ENCODE measurements at regions not wholly inside any gene's neighbourhood (a gene's known extent, or its start where the extent isn't known, plus 50 kb on each side); places are given as distances from the start of the nearest gene placed in this dataset.

DNA sequence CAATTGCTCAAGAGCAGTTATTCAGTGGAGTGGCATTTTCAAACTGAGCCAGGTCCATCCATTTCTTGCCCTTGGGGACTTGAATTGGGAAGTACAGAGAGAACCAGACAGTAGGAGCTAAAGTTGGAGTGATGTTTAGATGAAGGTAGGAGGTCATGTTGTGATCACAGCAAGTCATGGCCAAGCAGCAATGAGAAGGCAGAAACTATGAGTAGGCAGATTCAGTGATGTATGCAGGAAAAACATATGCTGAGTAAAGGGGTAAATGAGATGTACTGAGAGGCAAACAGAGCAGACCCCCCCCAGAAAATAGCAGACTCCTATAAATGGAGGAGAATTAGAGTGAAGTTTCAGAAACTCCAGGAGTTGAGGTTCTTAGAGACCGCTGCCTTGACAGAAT is 95.8 kb downstream of the PERP start:
- no peak for DNase-seq

DNA sequence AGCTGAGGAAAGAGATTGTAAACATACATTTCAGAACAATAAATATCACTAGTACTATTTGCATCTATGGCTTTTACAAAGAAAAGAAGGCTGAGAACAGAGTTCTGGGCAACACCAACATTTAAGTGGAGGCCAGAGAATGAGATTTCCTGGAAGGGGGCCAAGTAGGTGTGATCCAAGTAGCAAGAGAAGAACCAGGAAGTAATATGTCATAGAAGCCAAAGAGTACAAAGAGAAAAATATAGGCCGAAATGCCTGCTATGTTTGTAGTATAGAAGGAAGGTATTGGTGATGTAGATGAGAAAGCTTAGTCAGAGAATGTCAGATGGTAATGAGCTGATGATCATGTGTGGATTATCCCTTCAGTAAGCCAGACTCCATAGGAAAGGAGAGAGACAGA is 94.5 kb downstream of the PERP start:
- no peak for DNase-seq

DNA sequence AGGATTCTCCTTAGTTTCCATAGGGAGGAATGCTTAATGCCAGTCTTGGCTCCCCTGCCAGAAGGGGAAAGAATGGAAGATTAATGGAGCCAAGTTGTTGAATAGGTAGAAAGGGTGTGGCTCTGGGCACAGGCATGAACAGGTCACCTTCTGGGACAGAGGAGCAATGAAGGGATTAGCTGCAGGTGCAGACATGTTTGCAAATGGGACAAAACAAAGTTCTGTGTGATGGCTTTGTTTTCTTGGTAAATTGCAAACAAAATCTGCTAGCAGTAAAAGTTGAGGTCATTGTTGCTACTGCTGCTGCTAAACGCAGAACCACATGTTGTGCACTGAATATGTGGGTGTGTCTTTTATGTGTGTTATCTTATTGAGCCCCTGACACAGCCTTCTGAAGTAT is 93.3 kb downstream of the PERP start:
- no peak for DNase-seq

DNA sequence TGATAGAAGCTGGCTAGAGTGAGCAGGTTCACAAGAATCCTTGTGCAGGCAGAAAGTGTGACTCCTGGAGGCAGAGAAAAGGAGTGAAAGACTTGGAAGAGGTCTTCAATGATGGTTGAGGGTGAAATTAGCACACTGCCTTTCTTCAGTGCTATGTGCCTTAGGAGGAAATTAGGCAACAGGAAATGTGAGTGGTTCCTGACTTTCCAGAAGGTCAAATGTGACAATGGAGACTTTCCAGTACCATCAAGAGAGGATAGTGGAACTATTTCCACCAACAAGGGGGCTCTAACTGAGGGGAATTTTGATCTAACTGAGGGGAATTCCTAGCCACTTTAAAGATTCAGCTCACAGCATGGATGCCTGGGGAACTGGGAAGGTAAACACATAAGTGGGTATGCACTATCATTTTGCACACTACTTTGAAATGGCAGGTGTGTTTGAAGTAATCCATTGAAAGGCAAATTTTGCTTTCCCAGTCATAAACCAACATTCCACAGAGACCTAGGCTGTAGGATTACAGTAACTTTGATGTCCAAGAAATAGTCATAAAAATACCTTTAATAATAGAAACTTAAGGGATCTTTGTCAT is 90.0 kb downstream of the PERP start:
- DNase-seq: no peak

DNA sequence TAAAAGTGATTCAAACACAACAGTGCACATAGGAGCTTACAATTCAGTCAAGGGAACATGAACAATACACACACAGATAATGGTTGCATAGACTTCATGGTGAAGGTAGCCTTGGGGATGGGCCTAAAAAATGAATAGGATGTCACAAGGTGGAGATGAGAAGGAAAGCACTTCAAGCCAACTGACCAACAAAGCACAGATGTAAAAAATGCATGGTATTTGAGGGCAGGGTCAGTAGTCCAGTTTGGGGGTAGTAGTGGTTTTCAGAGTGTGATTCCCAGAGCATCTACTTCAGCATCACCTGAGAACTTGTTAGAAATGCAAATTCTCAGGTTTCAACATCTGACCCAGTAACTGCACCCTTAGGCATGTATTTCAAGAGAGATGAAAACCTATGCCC is 88.9 kb downstream of the PERP start:
- no peak for DNase-seq

DNA sequence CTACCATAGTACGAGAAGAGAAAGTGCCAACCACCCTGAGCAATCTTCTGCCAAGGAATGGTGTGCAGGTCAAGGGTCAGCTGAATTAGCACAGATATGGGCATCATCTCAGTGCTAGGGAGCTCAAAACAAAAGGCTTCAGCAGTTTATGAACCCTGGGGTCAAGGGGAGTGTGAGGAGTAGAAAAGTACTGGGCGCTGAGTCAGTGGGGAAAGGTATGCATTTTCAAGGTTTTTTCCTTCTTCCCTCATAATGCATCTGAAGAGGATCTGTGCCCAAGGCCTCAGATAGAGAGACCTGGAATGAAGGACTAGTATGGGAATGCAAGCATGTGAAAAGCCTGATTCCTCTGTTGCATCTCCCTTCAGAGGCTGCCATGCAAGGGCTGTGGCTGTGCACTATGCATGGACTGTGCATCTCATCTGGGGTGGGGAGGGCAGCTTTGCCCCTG is 81.7 kb downstream of the PERP start:
- no peak for DNase-seq

DNA sequence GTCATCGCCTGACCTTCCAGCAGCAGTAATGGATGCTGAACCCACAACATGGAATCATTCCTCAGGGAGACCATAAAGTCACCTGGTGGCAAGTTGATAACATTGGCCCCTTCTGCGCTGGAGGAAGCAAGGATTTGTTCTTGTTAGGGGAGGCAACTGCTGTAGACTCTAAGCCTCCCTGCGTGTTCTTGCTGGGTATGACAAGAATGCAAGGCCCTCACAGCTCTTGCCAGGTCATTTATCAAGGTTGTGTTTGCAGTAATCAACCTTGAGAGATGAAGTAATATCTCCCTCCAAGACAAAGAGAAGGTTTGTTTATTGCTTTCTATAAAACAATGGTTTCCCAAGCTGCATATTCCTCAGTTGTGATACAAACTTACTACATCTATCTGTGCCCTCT is 80.9 kb downstream of the PERP start:
- DNase-seq: no peak

DNA sequence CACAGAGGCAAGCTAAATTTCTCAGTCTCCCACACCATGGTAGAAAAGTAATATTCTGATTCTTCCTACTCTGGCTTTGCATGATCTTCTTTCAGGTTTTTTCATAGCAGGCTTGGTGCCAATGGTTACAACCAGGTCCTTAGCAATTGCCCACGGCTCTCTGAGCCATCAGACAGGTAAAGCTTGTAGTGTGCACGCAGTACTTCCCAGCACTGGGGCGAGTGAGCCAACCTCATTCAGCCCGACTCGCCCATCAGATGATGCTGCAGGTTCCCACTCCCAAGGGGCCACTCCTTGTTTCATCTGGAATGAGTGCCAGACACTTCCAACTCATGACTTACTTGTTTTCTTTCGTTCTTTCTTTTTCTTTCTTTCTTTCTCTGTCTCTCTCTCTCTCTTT is 78.3 kb downstream of the PERP start:
- DNase-seq: no peak

DNA sequence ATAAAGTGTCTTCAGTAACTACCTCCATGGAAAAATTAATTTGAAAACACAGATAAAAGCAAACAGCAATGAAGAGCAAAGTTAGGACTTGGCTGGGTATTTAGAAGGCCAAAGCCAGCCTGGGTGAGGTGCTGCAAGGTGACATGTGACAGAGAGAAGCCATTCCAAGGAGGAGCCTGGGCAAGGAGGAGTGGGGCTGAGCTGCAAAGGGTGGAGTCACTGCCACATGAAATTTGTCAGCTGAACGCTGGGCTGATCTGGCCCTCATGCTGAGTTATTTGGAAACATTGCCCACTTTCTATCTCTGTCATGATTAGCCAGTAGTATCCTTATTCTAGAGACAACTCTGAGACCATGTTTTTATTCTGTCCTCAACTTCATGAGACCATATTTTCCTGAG is 76.3 kb downstream of the PERP start:
- no peak for DNase-seq

DNA sequence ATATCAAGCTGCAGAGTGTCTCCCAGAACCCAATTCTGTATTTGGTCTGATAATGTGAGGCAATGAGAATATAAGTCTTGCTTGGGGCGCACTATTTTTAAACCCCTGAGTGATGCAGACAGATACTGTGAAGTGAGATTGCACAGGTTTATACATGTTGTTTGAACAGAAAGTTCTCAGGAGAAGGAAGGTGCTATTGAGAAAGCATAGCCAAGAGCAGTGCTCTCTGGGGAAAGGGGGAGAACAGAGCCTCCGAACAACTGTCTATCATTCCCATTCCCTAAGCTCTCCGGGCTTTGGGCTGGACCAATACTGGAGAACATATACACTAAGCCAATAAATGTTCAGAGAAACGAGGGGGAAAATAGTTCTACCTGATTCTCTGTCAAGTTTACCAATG is 75.8 kb downstream of the PERP start:
- no peak for DNase-seq

DNA sequence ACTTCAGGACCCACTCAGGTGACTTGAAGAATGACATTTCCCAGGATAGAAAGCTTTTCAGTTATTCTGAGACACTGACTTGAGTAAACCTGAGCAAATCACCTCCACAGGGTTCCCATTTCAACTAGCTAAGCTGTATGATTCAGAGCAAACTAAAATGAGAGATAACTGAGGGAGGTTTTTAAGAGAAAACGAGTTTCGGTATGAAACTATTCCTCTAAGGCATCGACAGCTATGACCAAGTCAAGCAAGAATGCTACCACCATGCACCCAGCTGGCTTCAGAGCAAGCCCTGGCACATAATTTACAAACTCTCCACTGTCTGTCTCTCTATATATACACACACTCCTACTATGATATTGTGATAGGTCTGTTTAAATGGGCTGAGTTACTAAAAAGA is 75.4 kb downstream of the PERP start:
- DNase-seq: no peak

DNA sequence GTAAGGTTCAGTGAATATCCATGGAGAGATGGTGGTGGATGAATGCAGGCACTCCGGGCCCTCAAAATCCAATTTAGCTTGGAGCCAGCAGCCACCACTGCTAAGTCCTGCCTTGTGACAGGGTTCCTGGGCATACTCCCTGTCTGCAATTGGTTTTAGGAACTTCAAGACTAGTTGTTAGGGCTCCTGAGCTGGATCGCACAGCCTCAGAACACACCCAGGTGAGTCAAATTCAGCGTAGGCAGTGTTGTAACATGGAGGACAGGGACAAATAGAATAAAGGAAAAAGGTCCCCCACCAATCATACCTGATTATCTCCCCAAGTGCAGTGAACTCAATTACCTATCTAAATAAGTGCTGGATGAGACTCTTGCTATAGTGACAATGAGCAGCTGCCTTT is 74.6 kb downstream of the PERP start:
- no peak for DNase-seq

DNA sequence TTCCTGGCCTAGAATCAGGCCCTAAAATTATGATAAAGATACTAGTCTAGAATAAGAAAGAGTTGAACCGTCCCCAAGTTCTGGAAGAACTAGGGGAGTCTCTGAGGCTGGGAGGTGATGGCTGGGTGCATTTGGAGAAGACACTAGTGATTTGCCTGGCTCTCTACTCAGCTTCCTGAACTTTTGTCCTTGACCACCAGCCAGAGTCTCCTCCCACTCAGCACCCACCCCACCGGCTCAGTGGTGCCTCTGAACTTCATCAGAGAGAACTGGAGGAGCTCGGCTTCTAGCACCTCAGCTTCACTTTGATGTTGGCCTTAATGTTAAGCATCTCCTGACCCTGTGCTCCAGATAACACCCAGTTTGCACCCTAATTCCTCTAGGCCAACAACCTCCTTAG is 73.0 kb downstream of the PERP start:
- DNase-seq: no peak

DNA sequence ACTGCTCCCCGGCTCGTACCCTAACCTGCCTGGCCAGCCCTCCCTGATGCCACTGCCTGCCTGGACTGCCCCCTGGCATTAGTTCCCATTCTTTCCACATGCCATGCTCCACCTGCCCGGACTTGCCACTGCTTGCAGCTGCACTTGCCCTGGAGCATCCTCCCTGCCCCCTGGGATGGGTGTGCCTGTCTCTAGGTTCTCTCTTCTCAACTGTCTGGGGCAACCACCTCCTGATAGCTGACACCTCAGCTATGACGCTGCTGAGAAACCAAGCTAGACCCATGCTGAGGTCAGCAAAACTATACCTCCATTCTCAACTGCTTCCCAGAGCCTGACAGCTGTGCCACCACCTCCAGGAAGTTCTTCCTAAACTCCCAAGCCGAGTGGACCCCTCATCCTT is 72.1 kb downstream of the PERP start:
- DNase-seq: no peak

DNA sequence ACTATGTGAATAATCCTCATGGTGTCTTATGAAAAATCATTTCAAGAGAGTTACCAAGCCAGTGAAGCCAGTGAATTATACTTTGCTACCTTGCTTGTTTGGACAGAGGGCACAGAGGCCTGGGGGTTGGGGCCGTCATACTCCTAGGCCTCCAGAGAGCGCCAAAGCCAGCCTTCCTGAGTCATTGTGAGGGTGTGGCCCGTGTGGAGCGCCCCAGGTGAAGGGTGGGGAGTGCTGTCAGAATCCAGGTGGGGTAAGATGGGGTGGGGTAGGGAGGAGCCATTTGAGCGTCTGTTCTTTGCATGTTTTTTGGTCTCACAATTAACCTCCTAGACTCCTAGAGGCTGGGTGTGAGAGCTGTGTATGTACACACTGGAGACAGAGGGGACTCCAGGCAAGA is 71.1 kb downstream of the PERP start:
- no peak for DNase-seq

DNA sequence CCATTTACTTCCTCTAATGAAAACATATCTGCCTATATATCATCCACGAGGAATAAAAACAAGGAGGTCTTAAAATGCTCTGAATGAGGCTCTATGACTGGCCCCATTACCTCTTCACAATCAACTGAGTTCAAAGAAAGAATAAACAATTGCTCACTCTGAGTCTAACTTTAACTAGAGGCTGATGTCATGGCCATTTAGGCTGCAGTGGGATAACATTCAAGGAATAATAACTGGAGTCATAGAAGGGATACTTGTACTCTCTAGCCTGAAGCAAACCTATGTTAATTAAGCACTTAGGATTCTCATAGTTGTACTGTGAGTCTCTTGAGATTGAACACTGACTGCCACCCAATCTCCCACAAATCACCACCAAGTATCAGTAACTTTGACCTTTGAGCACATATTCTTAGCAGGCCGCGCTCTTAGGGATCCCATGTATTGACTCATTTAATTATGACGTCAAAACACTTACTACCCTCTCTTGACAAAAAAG is 70.2 kb downstream of the PERP start:
- no peak for DNase-seq

DNA sequence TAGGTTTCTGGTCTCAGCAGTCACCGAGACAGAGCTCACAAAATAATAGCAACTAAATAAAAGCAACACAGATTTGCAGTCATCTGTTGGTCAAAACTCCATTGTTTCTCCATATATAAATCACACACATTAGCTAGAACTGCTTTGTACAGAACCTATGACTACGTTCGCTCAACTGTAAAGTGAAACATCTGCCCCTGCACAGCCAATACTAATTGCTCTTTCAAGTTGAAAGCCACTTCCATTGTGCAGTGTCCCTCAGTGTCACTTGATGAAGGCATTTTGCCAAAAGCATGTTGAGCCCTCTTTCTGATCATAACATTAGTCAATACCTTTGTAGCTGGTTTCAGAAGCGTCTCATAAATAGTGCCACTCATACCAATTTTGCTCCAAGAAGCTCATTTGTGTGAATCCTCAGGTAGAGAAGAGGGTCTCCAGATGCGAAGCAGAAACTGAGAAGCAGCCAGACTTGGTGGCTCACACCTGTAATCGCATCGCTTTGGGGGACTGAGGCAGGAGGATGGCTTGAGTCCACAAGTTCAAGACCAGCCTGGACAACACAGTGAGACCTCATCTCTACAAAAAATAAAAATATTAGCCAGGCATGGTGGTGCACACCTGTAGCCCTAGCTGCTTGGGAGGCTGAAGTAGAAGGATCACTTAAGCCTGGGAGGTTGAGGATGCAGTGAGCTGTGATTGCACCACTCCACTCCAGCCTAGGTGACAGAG is 68.9 kb downstream of the PERP start:
- peak; percentile 27 to 53 for DNase-seq

Measured in NCI-H524 (cell line).